ENCODE measurements at regions not wholly inside any gene's neighbourhood (a gene's known extent, or its start where the extent isn't known, plus 50 kb on each side); places are given as distances from the start of the nearest gene placed in this dataset.

- Histone ChIP-seq H3K27ac (no peak overlapping the region), H3K4me3 (no peak overlapping the region)
- no peak for DNase-seq (ENCODE audit: low spot score)
- TF ChIP-seq CTCF (IDR thresholded peaks at IDR 0.05) = no peak
Observed at GRCh38 chr7:22617166-22617565, 109.8 kb upstream of the IL6 start.

GRCh38 chr7:22613496-22613895 lies 113.5 kb upstream of the IL6 start:
- DNase-seq (ENCODE audit: low spot score) = no peak
- no peak overlapping the region for H3K4me3 ChIP-seq
- no peak overlapping the region for H3K27ac ChIP-seq
- no peak for TF ChIP-seq CTCF (IDR thresholded peaks at IDR 0.05)

- no peak for DNase-seq (ENCODE audit: low spot score)
- no peak overlapping the region for H3K27ac ChIP-seq
- no peak overlapping the region for H3K4me3 ChIP-seq
- TF ChIP-seq CTCF (IDR thresholded peaks at IDR 0.05) = no peak
Observed at GRCh38 chr7:22612776-22613175, 112.8 kb upstream of the STEAP1B start.

GRCh38 chr7:22611758-22612079 lies 111.7 kb upstream of the STEAP1B start:
- no peak for TF ChIP-seq CTCF (IDR thresholded peaks at IDR 0.05)
- H3K4me3 ChIP-seq = no peak overlapping the region
- H3K27ac ChIP-seq = no peak overlapping the region
- no peak for DNase-seq (ENCODE audit: low spot score)

- no peak for TF ChIP-seq CTCF (IDR thresholded peaks at IDR 0.05)
- no peak for DNase-seq (ENCODE audit: low spot score)
- H3K27ac ChIP-seq = no peak overlapping the region
Observed at GRCh38 chr7:22610951-22611757, 111.2 kb upstream of the STEAP1B start.

GRCh38 chr7:22610263-22610662 lies 110.3 kb upstream of the STEAP1B start:
- DNase-seq (ENCODE audit: low spot score) = no peak
- no peak for TF ChIP-seq CTCF (IDR thresholded peaks at IDR 0.05)
- no peak overlapping the region for H3K4me3 ChIP-seq
- H3K27ac ChIP-seq = no peak overlapping the region

More at GRCh38 chr7:22610951-22611757, 111.2 kb upstream of the STEAP1B start:
- no peak overlapping the region for H3K4me3 ChIP-seq

GRCh38 chr7:22607180-22607579 lies 107.2 kb upstream of the STEAP1B start:
- no peak for TF ChIP-seq CTCF (IDR thresholded peaks at IDR 0.05)
- no peak for DNase-seq (ENCODE audit: low spot score)
- Histone ChIP-seq H3K4me3 (no peak overlapping the region), H3K27ac (no peak overlapping the region)

Measured in coronary artery (tissue), 2 donors.